Neuronal stem cell (in vitro differentiated cells): ENCODE measurements at regions not wholly inside any gene's neighbourhood (a gene's known extent, or its start where the extent isn't known, plus 50 kb on each side); places are given as distances from the start of the nearest gene placed in this dataset.
A peak's percentile ranks its signal among the peaks of the same experiment; 100 is the strongest.

Experiments
- DNase-seq: peaks from one replicate; pipeline ENCODE4 v3.0.0-alpha.2; 2013; ENCODE audit warnings: low spot score
- H2AFZ ChIP-seq: one replicate; pipeline ENCODE4 v1.6.1; 2013; ENCODE audit warnings: mild to moderate bottlenecking, low read length, inconsistent platforms
- H2AK5ac ChIP-seq: 2 replicates; pipeline ENCODE4 v1.6.1; 2013; ENCODE audit warnings: low read depth, mild to moderate bottlenecking, inconsistent platforms, low read length, moderate library complexity, mixed read lengths
- H2BK120ac ChIP-seq: 2 replicates; pipeline ENCODE4 v1.6.1; 2013; ENCODE audit warnings: low read depth, mild to moderate bottlenecking, inconsistent platforms, low read length, moderate library complexity, mixed read lengths
- H2BK12ac ChIP-seq: one replicate; pipeline ENCODE4 v1.6.1; 2013; ENCODE audit warnings: low read length, inconsistent platforms
- H2BK15ac ChIP-seq: 2 replicates; pipeline ENCODE4 v1.6.1; 2013; ENCODE audit warnings: mild to moderate bottlenecking, low read length, inconsistent platforms, mixed read lengths
- H2BK5ac ChIP-seq: one replicate; pipeline ENCODE4 v1.6.1; 2013; ENCODE audit warnings: inconsistent platforms, mild to moderate bottlenecking, low read length, moderate library complexity
- H3K14ac ChIP-seq: one replicate; pipeline ENCODE4 v1.6.1; 2013; ENCODE audit warnings: low read length, inconsistent platforms
- H3K18ac ChIP-seq: 2 replicates; pipeline ENCODE4 v1.6.1; 2013; ENCODE audit warnings: low read length, inconsistent platforms
- H3K23ac ChIP-seq: 2 replicates; pipeline ENCODE4 v1.6.1; 2013; ENCODE audit warnings: low read depth, mild to moderate bottlenecking, mixed read lengths, low read length, inconsistent platforms; ENCODE audit not compliant: poor library complexity
- H3K27ac ChIP-seq: replicated peaks from 3 replicates; pipeline ENCODE4 v1.5.1; 2013; ENCODE audit warnings: low read length, inconsistent platforms
- H3K27me3 ChIP-seq, 3 experiments: 2 replicates each; pipeline ENCODE4 v1.6.1; 2013; ENCODE audit warnings: low read length in 3 of 3, mild to moderate bottlenecking in 2 of 3, inconsistent platforms in 1 of 3, low read depth in 1 of 3, mixed read lengths in 1 of 3, moderate library complexity in 1 of 3; ENCODE audit not compliant: control insufficient read depth in 3 of 3, insufficient read depth in 3 of 3
- H3K36me3 ChIP-seq, 2 donors: replicated peaks in 1 of 2; 2 replicates each; pipeline ENCODE4 v1.6.1; 2013; ENCODE audit warnings: low read length in 2 of 2; ENCODE audit not compliant: control insufficient read depth in 2 of 2, insufficient read depth in 2 of 2
- H3K4ac ChIP-seq: 2 replicates; pipeline ENCODE4 v1.6.1; 2013; ENCODE audit warnings: inconsistent platforms, mild to moderate bottlenecking, low read length, moderate library complexity
- H3K4me1 ChIP-seq, 2 donors: 1 replicate in 1 of 2; 2 replicates in 1 of 2; pipeline ENCODE4 v1.6.1; 2013; ENCODE audit warnings: low read length in 2 of 2, low read depth in 1 of 2; ENCODE audit not compliant: control insufficient read depth in 2 of 2, insufficient read depth in 1 of 2
- H3K4me2 ChIP-seq: one replicate; pipeline ENCODE4 v1.6.1; 2013; ENCODE audit warnings: mild to moderate bottlenecking, low read length, inconsistent platforms; ENCODE audit not compliant: insufficient read depth, poor library complexity, severe bottlenecking
- H3K4me3 ChIP-seq, 2 donors: 2 replicates each; pipeline ENCODE4 v1.5.1; 2013; ENCODE audit warnings: low read length in 2 of 2, mild to moderate bottlenecking in 2 of 2, inconsistent platforms in 1 of 2, moderate library complexity in 1 of 2
- H3K79me1 ChIP-seq: one replicate; pipeline ENCODE4 v1.6.1; 2013; ENCODE audit warnings: low read depth, mild to moderate bottlenecking, inconsistent platforms, low read length, moderate library complexity
- H3K9ac ChIP-seq: one replicate; pipeline ENCODE4 v1.6.1; 2013; ENCODE audit warnings: mild to moderate bottlenecking, low read depth, low read length, inconsistent platforms; ENCODE audit not compliant: poor library complexity
- H3K9me3 ChIP-seq, 2 donors: replicated peaks in 1 of 2; 2 replicates each; pipeline versions ENCODE3 to v1.6.1; 2013; ENCODE audit warnings: low read length in 2 of 2, mild to moderate bottlenecking in 2 of 2, inconsistent platforms in 1 of 2, low read depth in 1 of 2, mixed read lengths in 1 of 2, moderate library complexity in 1 of 2; ENCODE audit not compliant: control insufficient read depth in 2 of 2, insufficient read depth in 1 of 2
- H4K8ac ChIP-seq: one replicate; pipeline ENCODE4 v1.6.1; 2013; ENCODE audit warnings: low read depth, mild to moderate bottlenecking, inconsistent platforms, low read length, moderate library complexity
- H4K91ac ChIP-seq: one replicate; pipeline ENCODE4 v1.6.1; 2013; ENCODE audit warnings: low read length, low read depth, mild to moderate bottlenecking, inconsistent platforms; ENCODE audit not compliant: poor library complexity
- WGBS, 2 donors: extraction: QIAGEN DNeasy Blood & Tissue Kit; methylation state at CpG; one replicate each; pipeline ENCODE4 v1.1.7; 2013; ENCODE audit warnings: missing lambda C conversion rate in 2 of 2, mixed read lengths in 1 of 2; ENCODE audit not compliant: insufficient read length in 2 of 2, insufficient replicate concordance in 1 of 2; ENCODE audit errors: extremely low coverage in 2 of 2; 5-methylcytosine and 5-hydroxymethylcytosine counted together

DNA sequence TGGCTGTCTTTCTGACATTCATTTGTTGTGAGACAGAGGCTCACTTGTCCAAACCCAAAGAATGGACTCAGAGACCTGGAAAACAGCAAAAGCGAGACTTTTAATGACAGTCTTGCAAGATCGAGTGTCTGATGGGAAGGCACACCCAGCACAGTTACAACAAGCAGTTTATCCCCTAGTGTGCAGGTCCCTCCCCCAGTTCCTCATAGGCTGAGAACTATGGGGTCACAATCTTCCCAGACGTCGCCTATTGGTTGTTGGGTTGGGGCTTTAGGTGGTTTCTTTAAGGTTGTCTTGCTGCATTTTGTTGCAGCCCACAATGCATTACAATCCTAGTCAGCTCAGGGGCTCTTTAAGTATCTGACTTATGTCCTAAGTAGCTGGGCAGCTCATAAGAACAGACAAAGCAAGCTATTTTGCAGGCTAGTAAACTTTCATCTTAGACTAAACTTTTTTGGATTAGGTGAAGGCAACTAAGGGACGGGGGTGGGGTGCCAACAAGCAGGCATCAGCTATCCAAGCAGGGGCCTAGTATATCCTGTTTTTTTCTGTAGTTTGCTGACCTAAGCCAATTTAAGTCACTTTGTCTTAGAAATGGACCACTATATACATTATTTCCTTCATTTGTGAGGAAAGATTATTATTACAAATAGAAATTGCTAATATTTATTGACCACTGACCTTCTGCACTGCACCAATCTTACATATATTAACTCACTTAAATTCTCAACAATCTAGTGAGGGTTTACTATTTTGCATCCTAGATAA, 151.8 kb downstream of the SETD4 start:
- no peak for DNase-seq
- Histone ChIP-seq H3K9me3 (no peaks in the 10 kb centered on the region), H3K4me3 (no peak overlapping the region), H3K14ac (no peak overlapping the region), H2BK5ac (no peak overlapping the region), H3K23ac (no peak overlapping the region), H2BK15ac (no peak overlapping the region), H3K4me2 (no peak overlapping the region), H2AK5ac (no peak overlapping the region), H2BK12ac (no peak overlapping the region), H4K8ac (no peak overlapping the region), H3K27ac (peak overlapping the region; percentile 31), H3K36me3 (no peaks in the 10 kb centered on the region), H3K4ac (no peak overlapping the region), H4K91ac (no peak overlapping the region), H2AFZ (no peak overlapping the region), H3K4me1 (peaks cover 0 to 6% of the 10 kb centered on the region in 2 donors), H3K9ac (no peak overlapping the region), H3K79me1 (no peaks in the 10 kb centered on the region), H2BK120ac (no peak overlapping the region), H3K18ac (no peak overlapping the region), H3K27me3 (no peaks in the 10 kb centered on the region)
- WGBS, 2 donors: no CpG with 5 or more reads among the region's 5 CpGs

DNA sequence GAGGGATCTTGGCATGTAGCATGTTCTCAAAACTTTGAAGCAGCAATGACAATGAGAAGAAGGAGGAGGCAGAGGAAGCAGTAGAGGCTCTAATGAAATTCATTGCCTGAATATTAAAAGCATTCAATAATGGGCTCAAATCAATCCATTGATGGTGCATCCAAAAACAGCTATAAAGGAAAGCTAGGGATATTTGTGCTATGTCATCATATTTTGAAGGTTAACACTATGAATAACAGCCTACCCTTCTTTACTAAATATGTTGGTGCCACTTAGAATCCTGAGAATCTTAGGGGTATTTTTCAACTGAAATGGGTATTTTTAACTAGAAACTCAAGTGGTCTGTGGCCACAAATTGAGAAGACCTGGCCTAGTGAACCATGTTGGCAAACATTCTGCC, 153.7 kb downstream of the SETD4 start:
- Histone ChIP-seq H3K23ac (no peak overlapping the region), H3K18ac (no peak overlapping the region), H3K27ac (no peak overlapping the region), H3K4me3 (no peak overlapping the region), H2BK120ac (no peak overlapping the region), H3K79me1 (no peaks in the 10 kb centered on the region), H2BK12ac (no peak overlapping the region), H2AK5ac (no peak overlapping the region), H3K4me1 (peaks cover 0 to 3% of the 10 kb centered on the region in 2 donors), H3K9me3 (no peaks in the 10 kb centered on the region), H4K91ac (no peak overlapping the region), H3K36me3 (no peaks in the 10 kb centered on the region), H3K27me3 (no peaks in the 10 kb centered on the region), H4K8ac (no peak overlapping the region), H2BK5ac (no peak overlapping the region), H3K14ac (no peak overlapping the region), H3K9ac (no peak overlapping the region), H2BK15ac (no peak overlapping the region), H3K4ac (no peak overlapping the region), H2AFZ (no peak overlapping the region), H3K4me2 (no peak overlapping the region)
- DNase-seq: no peak

DNA sequence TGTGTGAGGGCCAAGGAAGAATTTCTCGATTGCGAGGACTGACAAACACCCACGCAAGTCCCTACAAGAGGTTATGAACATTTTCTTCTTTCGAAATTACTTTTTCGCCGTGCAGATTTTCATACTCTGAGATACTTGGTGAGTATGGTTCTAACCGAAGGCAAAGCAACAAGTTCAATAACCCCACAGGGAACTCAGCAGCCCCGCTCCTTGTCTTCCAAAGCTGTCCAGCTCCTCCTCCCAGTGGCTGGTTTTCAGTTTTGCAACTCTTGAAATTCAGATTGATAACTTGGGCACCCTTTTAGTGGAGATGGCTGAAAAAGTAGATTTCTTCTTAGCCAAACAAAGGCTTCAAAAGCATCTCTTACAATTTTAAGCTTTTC, 154.4 kb downstream of the SETD4 start:
- Histone ChIP-seq H3K79me1 (no peaks in the 10 kb centered on the region), H2AK5ac (no peak overlapping the region), H3K4me2 (no peak overlapping the region), H2BK5ac (no peak overlapping the region), H2AFZ (no peak overlapping the region), H3K4me3 (no peak overlapping the region), H3K9ac (no peak overlapping the region), H3K18ac (no peak overlapping the region), H3K36me3 (no peaks in the 10 kb centered on the region), H3K27ac (no peak overlapping the region), H3K27me3 (no peaks in the 10 kb centered on the region), H3K9me3 (no peaks in the 10 kb centered on the region), H3K14ac (no peak overlapping the region), H3K23ac (no peak overlapping the region), H4K91ac (no peak overlapping the region), H4K8ac (no peak overlapping the region), H3K4ac (no peak overlapping the region), H2BK12ac (no peak overlapping the region), H2BK15ac (no peak overlapping the region), H3K4me1 (peaks cover 0 to 3% of the 10 kb centered on the region in 2 donors), H2BK120ac (no peak overlapping the region)
- no CpG with 5 or more reads among the region's 8 CpGs for WGBS, 2 donors
- no peak for DNase-seq

DNA sequence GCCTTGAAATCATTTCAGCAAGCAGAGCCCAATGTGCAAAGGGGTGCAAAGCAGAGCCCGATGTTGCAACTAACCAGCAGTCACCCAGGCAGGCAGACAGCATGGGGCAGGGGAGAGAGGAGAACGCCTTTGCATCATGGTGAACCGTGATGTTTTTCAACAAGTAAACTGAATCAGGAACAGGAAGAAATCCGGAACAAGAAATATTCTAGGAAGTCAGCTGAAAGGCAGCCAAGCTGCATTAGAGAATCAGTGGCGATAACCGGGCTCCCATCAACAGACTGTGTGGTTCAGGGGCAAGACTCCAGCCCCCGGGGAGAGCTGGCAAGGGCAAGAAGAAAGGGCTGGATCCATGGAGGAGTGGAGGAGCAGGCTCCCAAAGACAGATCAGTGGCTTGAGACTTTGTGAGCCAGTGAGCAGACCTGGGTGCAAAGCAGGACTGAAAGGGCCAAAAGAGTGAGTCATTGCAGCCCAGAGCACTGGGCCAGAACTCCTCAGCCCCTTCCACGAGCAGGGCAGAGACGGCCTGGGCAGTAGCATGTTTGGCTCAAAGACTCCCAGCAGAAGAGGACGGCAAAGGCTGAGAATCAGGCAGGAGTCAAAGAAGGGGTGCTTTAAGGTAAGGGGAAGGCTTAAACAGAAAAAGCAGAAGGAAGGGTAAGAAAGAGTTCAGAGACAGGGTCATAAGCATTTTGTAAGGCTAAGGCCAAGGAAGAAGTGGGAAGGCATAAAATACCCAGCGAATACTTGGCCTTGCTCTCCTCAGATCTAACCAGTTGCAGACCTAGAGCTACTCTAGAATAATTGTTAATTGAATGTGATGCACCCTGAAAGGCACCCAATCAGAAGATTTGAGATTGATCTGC, 155.0 kb downstream of the SETD4 start:
- no peak overlapping the region for H3K23ac ChIP-seq
- no peak overlapping the region for H3K27ac ChIP-seq
- H2BK5ac ChIP-seq: no peak overlapping the region
- no peak overlapping the region for H2BK12ac ChIP-seq
- H2BK120ac ChIP-seq: no peak overlapping the region
- H3K4me1 ChIP-seq: peaks cover 0 to 3% of the 10 kb centered on the region in 2 donors
- no peak overlapping the region for H4K8ac ChIP-seq
- H3K36me3 ChIP-seq: no peaks in the 10 kb centered on the region
- H3K9ac ChIP-seq: no peak overlapping the region
- no peak for DNase-seq
- WGBS, 2 donors: no CpG with 5 or more reads among the region's 11 CpGs
- no peak overlapping the region for H2AK5ac ChIP-seq
- no peak overlapping the region for H3K4ac ChIP-seq
- no peak overlapping the region for H3K18ac ChIP-seq
- H3K79me1 ChIP-seq: no peaks in the 10 kb centered on the region
- H2BK15ac ChIP-seq: no peak overlapping the region
- H3K14ac ChIP-seq: no peak overlapping the region
- no peak overlapping the region for H4K91ac ChIP-seq
- no peaks in the 10 kb centered on the region for H3K9me3 ChIP-seq
- H3K4me3 ChIP-seq: no peak overlapping the region
- H3K27me3 ChIP-seq: no peaks in the 10 kb centered on the region
- H2AFZ ChIP-seq: no peak overlapping the region
- H3K4me2 ChIP-seq: no peak overlapping the region
